RWPE1 (cell line): ENCODE measurements at regions not wholly inside any gene's neighbourhood (a gene's known extent, or its start where the extent isn't known, plus 50 kb on each side); places are given as distances from the start of the nearest gene placed in this dataset.

ENCODE experiments used
- CTCF ChIA-PET: fragments of 350-600 bp; sonication (Branson Sonifier 250); formaldehyde crosslinking; extraction: SDS; loops from one replicate; lab custom pipeline; 2021; lab: Yijun Ruan, JAX
- POLR2A ChIA-PET: fragments of 400-600 bp; formaldehyde crosslinking; extraction: SDS; loops from one replicate; lab custom pipeline; 2020; ENCODE audit warnings: antibody characterized with exemption; ENCODE audit not compliant: low non-redundant PET; lab: Yijun Ruan, JAX
- DNase-seq: peaks from one replicate; pipeline ENCODE4 v3.0.0; 2012; ENCODE audit warnings: low spot score
- H3K27ac ChIP-seq: fragments of 450-650 bp; 2 replicates; pipeline ENCODE4 v1.5.1; 2017
- TF ChIP-seq, protein P1 (sequence below): fragments of 450-650 bp; conservative IDR thresholded peaks from 2 replicates; pipeline ENCODE4 v1.5.1; 2017; ENCODE audit warnings: low read depth, mild to moderate bottlenecking

- CTCF ChIA-PET = no interaction called here
- TF ChIP-seq, protein P1, sequence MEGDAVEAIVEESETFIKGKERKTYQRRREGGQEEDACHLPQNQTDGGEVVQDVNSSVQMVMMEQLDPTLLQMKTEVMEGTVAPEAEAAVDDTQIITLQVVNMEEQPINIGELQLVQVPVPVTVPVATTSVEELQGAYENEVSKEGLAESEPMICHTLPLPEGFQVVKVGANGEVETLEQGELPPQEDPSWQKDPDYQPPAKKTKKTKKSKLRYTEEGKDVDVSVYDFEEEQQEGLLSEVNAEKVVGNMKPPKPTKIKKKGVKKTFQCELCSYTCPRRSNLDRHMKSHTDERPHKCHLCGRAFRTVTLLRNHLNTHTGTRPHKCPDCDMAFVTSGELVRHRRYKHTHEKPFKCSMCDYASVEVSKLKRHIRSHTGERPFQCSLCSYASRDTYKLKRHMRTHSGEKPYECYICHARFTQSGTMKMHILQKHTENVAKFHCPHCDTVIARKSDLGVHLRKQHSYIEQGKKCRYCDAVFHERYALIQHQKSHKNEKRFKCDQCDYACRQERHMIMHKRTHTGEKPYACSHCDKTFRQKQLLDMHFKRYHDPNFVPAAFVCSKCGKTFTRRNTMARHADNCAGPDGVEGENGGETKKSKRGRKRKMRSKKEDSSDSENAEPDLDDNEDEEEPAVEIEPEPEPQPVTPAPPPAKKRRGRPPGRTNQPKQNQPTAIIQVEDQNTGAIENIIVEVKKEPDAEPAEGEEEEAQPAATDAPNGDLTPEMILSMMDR = no peak
These were observed 534.6 kb upstream of the ROBO2 start for GRCh38 chr3:76505202-76505845.

DNA sequence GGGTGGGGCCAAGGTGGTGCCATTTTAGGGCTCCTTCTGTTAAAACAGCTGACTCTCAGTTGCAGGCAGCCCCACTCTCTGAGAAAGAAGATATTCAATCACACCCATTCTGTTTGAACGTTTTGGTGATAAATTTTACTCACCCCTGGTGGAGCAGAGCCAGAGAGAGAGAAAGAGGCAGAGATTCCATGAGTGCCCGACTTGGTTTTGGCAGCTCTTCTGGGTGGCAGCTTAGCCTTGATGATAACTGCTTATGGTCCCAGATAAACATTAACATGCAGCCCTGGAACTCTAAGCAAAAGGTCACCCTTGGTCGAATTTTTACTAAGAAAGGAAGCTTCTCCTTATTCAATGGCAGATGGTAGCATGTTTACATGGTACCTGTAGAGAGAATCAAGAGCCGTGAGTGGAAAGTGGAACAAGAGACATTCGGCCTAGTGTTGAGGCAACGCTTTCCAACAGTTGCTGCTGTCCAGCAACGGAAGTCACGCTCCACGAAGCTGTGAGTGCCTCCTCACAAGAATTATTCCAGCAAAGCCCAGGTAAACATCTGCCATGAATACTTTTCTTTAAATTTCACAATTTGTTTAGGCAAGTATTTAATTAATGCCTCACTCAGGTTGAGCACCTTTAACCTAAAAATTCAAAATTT lies 530.6 kb upstream of the ROBO2 start:
- no peak overlapping the region for H3K27ac ChIP-seq
- DNase-seq = no peak
- POLR2A ChIA-PET = no interaction called here
- TF ChIP-seq, protein P1 = no peak
- CTCF ChIA-PET = no interaction called here

More at GRCh38 chr3:76505202-76505845, 534.6 kb upstream of the ROBO2 start:
- H3K27ac ChIP-seq = no peak overlapping the region
- POLR2A ChIA-PET = no interaction called here
- no peak for DNase-seq

GRCh38 chr3:76514836-76515235 lies 525.1 kb upstream of the ROBO2 start:
- DNase-seq = no peak
- H3K27ac ChIP-seq = no peak overlapping the region
- ChIA-PET CTCF (no interaction called here), POLR2A (no interaction called here)
- TF ChIP-seq, protein P1 = no peak

GRCh38 chr3:76523337-76523736 lies 516.6 kb upstream of the ROBO2 start:
- POLR2A ChIA-PET = no interaction called here
- CTCF ChIA-PET = interaction anchor here (0.5 kb wide), 1 partner anchor 240 kb away, joined by 3 read pairs; no protein-coding TSS in a partner anchor
- no peak overlapping the region for H3K27ac ChIP-seq
- TF ChIP-seq, protein P1 = no peak
- DNase-seq = no peak

DNA sequence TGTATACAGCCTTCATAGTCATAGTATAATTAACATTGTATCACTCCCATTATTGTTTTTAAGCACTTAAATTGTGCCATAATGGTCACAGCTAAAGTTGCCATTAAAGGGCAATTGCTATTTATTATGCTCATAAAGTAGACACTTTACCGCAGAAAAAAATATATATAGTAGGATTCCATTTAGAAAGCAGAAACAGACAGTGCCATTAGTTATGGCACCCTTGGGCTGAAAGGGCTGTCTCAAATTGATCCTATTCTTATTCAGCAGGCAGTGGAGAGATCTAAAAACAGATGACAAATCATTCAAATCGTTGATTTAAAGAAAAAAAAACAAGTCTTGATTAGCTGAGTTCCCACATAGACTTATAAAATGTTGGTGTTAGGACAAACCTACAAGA lies 514.2 kb upstream of the ROBO2 start:
- no peak for DNase-seq
- no peak overlapping the region for H3K27ac ChIP-seq
- TF ChIP-seq, protein P1 = no peak
- CTCF ChIA-PET = no interaction called here
- POLR2A ChIA-PET = no interaction called here

- CTCF ChIA-PET = no interaction called here
- TF ChIP-seq, protein P1 = no peak
- POLR2A ChIA-PET = no interaction called here
- no peak overlapping the region for H3K27ac ChIP-seq
- DNase-seq = no peak
These were observed 512.1 kb upstream of the ROBO2 start for GRCh38 chr3:76527773-76528172.
